ENCODE measurements at regions not wholly inside any gene's neighbourhood (a gene's known extent, or its start where the extent isn't known, plus 50 kb on each side); places are given as distances from the start of the nearest gene placed in this dataset.

GRCh38 chr2:22795287-22795866 is 589.6 kb upstream of the KLHL29 start:
- DNase-seq (ENCODE audit: extremely low spot score): no peak
- Histone ChIP-seq H3K27ac (ENCODE audit: low read depth) (no peak overlapping the region), H3K4me1 (ENCODE audit: insufficient read depth) (no peaks in the 10 kb centered on the region), H3K36me3 (ENCODE audit: insufficient read depth) (no peaks in the 10 kb centered on the region), H3K4me3 (ENCODE audit: low read depth, low read length) (no peak overlapping the region)
- WGBS: 49% methylated on average over 3 of the region's 3 CpGs

GRCh38 chr2:22798386-22798785 is 586.6 kb upstream of the KLHL29 start:
- no peak for DNase-seq (ENCODE audit: extremely low spot score)
- WGBS: 89% methylated on average over 1 of the region's 1 CpG
- Histone ChIP-seq H3K4me1 (ENCODE audit: insufficient read depth) (no peaks in the 10 kb centered on the region), H3K4me3 (ENCODE audit: low read depth, low read length) (no peak overlapping the region), H3K27ac (ENCODE audit: low read depth) (no peak overlapping the region), H3K36me3 (ENCODE audit: insufficient read depth) (no peaks in the 10 kb centered on the region)

- no peak for DNase-seq (ENCODE audit: extremely low spot score)
- 60% methylated on average over 1 of the region's 1 CpG for WGBS
- Histone ChIP-seq H3K36me3 (ENCODE audit: insufficient read depth) (no peaks in the 10 kb centered on the region), H3K4me1 (ENCODE audit: insufficient read depth) (no peaks in the 10 kb centered on the region), H3K4me3 (ENCODE audit: low read depth, low read length) (no peak overlapping the region), H3K27ac (ENCODE audit: low read depth) (no peak overlapping the region)
Observed at GRCh38 chr2:22800412-22800811, 584.6 kb upstream of the KLHL29 start.

- Histone ChIP-seq H3K4me1 (ENCODE audit: insufficient read depth) (no peaks in the 10 kb centered on the region), H3K4me3 (ENCODE audit: low read depth, low read length) (no peak overlapping the region), H3K27ac (ENCODE audit: low read depth) (no peak overlapping the region), H3K36me3 (ENCODE audit: insufficient read depth) (no peaks in the 10 kb centered on the region)
- DNase-seq (ENCODE audit: extremely low spot score): no peak
- 74% methylated on average over 3 of the region's 3 CpGs for WGBS
Observed at GRCh38 chr2:22801071-22801470, 583.9 kb upstream of the KLHL29 start.

- Histone ChIP-seq H3K27ac (ENCODE audit: low read depth) (no peak overlapping the region), H3K4me3 (ENCODE audit: low read depth, low read length) (no peak overlapping the region), H3K36me3 (ENCODE audit: insufficient read depth) (no peaks in the 10 kb centered on the region), H3K4me1 (ENCODE audit: insufficient read depth) (no peaks in the 10 kb centered on the region)
- 68% methylated on average over 5 of the region's 5 CpGs for WGBS
- no peak for DNase-seq (ENCODE audit: extremely low spot score)
Observed at GRCh38 chr2:22801970-22802369, 583.0 kb upstream of the KLHL29 start.

- no peak overlapping the region for H3K27ac ChIP-seq (ENCODE audit: low read depth)
- no peak overlapping the region for H3K4me3 ChIP-seq (ENCODE audit: low read depth, low read length)
- H3K36me3 ChIP-seq (ENCODE audit: insufficient read depth): no peaks in the 10 kb centered on the region
- DNase-seq (ENCODE audit: extremely low spot score): no peak
- H3K4me1 ChIP-seq (ENCODE audit: insufficient read depth): no peaks in the 10 kb centered on the region
Observed at GRCh38 chr2:22807872-22808271, 577.1 kb upstream of the KLHL29 start.

- 69% methylated on average over 2 of the region's 2 CpGs for WGBS
Observed at GRCh38 chr2:22810602-22811001, 574.4 kb upstream of the KLHL29 start.

GRCh38 chr2:22812065-22812680 is 572.8 kb upstream of the KLHL29 start:
- 71% methylated on average over 2 of the region's 2 CpGs for WGBS

More at GRCh38 chr2:22810602-22811001, 574.4 kb upstream of the KLHL29 start:
- Histone ChIP-seq H3K4me1 (ENCODE audit: insufficient read depth) (no peaks in the 10 kb centered on the region), H3K4me3 (ENCODE audit: low read depth, low read length) (no peak overlapping the region), H3K27ac (ENCODE audit: low read depth) (no peak overlapping the region), H3K36me3 (ENCODE audit: insufficient read depth) (no peaks in the 10 kb centered on the region)
- no peak for DNase-seq (ENCODE audit: extremely low spot score)

GRCh38 chr2:22817197-22817596 is 567.8 kb upstream of the KLHL29 start:
- no peaks in the 10 kb centered on the region for H3K4me1 ChIP-seq (ENCODE audit: insufficient read depth)
- no peak for DNase-seq (ENCODE audit: extremely low spot score)
- H3K4me3 ChIP-seq (ENCODE audit: low read depth, low read length): no peak overlapping the region
- H3K36me3 ChIP-seq (ENCODE audit: insufficient read depth): no peaks in the 10 kb centered on the region
- 66% methylated on average over 4 of the region's 4 CpGs for WGBS
- H3K27ac ChIP-seq (ENCODE audit: low read depth): no peak overlapping the region

More at GRCh38 chr2:22812065-22812680, 572.8 kb upstream of the KLHL29 start:
- Histone ChIP-seq H3K36me3 (ENCODE audit: insufficient read depth) (no peaks in the 10 kb centered on the region), H3K27ac (ENCODE audit: low read depth) (no peak overlapping the region), H3K4me3 (ENCODE audit: low read depth, low read length) (no peak overlapping the region), H3K4me1 (ENCODE audit: insufficient read depth) (no peaks in the 10 kb centered on the region)
- DNase-seq (ENCODE audit: extremely low spot score): no peak

- WGBS: 59% methylated on average over 2 of the region's 2 CpGs
- H3K36me3 ChIP-seq (ENCODE audit: insufficient read depth): no peaks in the 10 kb centered on the region
Observed at GRCh38 chr2:22821458-22821857, 563.5 kb upstream of the KLHL29 start.

GRCh38 chr2:22822835-22823234 is 562.1 kb upstream of the KLHL29 start:
- Histone ChIP-seq H3K36me3 (ENCODE audit: insufficient read depth) (no peaks in the 10 kb centered on the region), H3K4me1 (ENCODE audit: insufficient read depth) (no peaks in the 10 kb centered on the region), H3K4me3 (ENCODE audit: low read depth, low read length) (no peak overlapping the region), H3K27ac (ENCODE audit: low read depth) (no peak overlapping the region)
- DNase-seq (ENCODE audit: extremely low spot score): no peak
- 70% methylated on average over 1 of the region's 1 CpG for WGBS

More at GRCh38 chr2:22821458-22821857, 563.5 kb upstream of the KLHL29 start:
- Histone ChIP-seq H3K4me1 (ENCODE audit: insufficient read depth) (no peaks in the 10 kb centered on the region), H3K27ac (ENCODE audit: low read depth) (no peak overlapping the region), H3K4me3 (ENCODE audit: low read depth, low read length) (no peak overlapping the region)
- no peak for DNase-seq (ENCODE audit: extremely low spot score)

GRCh38 chr2:22824618-22825017 is 560.4 kb upstream of the KLHL29 start:
- 95% methylated on average over 4 of the region's 4 CpGs for WGBS
- Histone ChIP-seq H3K4me3 (ENCODE audit: low read depth, low read length) (no peak overlapping the region), H3K27ac (ENCODE audit: low read depth) (no peak overlapping the region), H3K4me1 (ENCODE audit: insufficient read depth) (no peaks in the 10 kb centered on the region), H3K36me3 (ENCODE audit: insufficient read depth) (no peaks in the 10 kb centered on the region)
- no peak for DNase-seq (ENCODE audit: extremely low spot score)

- H3K27ac ChIP-seq (ENCODE audit: low read depth): no peak overlapping the region
- 95% methylated on average over 1 of the region's 1 CpG for WGBS
- no peak for DNase-seq (ENCODE audit: extremely low spot score)
- no peak overlapping the region for H3K4me3 ChIP-seq (ENCODE audit: low read depth, low read length)
- H3K4me1 ChIP-seq (ENCODE audit: insufficient read depth): no peaks in the 10 kb centered on the region
- H3K36me3 ChIP-seq (ENCODE audit: insufficient read depth): no peaks in the 10 kb centered on the region
Observed at GRCh38 chr2:22826703-22827102, 558.3 kb upstream of the KLHL29 start.

- WGBS: 90% methylated on average over 5 of the region's 5 CpGs
- DNase-seq (ENCODE audit: extremely low spot score): no peak
- Histone ChIP-seq H3K4me1 (ENCODE audit: insufficient read depth) (no peaks in the 10 kb centered on the region), H3K4me3 (ENCODE audit: low read depth, low read length) (no peak overlapping the region), H3K36me3 (ENCODE audit: insufficient read depth) (no peaks in the 10 kb centered on the region), H3K27ac (ENCODE audit: low read depth) (no peak overlapping the region)
Observed at GRCh38 chr2:22829791-22830190, 555.2 kb upstream of the KLHL29 start.

Measured in urinary bladder (tissue), 3 donors.